Stomach (tissue), 8 donors: ENCODE measurements at regions not wholly inside any gene's neighbourhood (a gene's known extent, or its start where the extent isn't known, plus 50 kb on each side); places are given as distances from the start of the nearest gene placed in this dataset.
"Not testable (repeated sequence)": the region's sequence is repeated elsewhere in the genome, so short reads cannot be mapped to it uniquely, and the experiment has no call there.

ENCODE experiments used
- DNase-seq, 2 donors: peaks; one replicate each; pipeline versions ENCODE4 v3.0.0 to v3.0.0-alpha.2; 2013 to 2019
- H3K27ac ChIP-seq, 5 donors: fragments of 200-600 bp in 4 of 5; sonication (generic) in 4 of 5; one replicate each; pipeline ENCODE4 v1.5.1; 2013 to 2019; ENCODE audit warnings: mild to moderate bottlenecking in 1 of 5, moderate library complexity in 1 of 5
- H3K27me3 ChIP-seq, 3 donors: fragments of 200-600 bp; sonication (generic); one replicate each; pipeline ENCODE4 v1.5.1; 2017 to 2019; ENCODE audit warnings: mixed run types in 1 of 3
- H3K36me3 ChIP-seq, 4 donors: fragments of 200-600 bp; sonication (generic); 1 replicate in 3 of 4; 2 replicates in 1 of 4; pipeline ENCODE4 v1.5.1; 2016 to 2019
- H3K4me1 ChIP-seq, 4 donors: fragments of 200-600 bp; sonication (generic); one replicate each; pipeline ENCODE4 v1.5.1; 2016 to 2019
- H3K4me3 ChIP-seq, 4 donors: fragments of 200-600 bp; sonication (generic) in 3 of 4; one replicate each; pipeline ENCODE4 v1.5.1; 2016 to 2019; ENCODE audit warnings: mild to moderate bottlenecking in 1 of 4
- H3K9me3 ChIP-seq, 4 donors: fragments of 200-600 bp; sonication (generic); one replicate each; pipeline ENCODE4 v1.5.1; 2016 to 2019
- EP300 ChIP-seq: sonication (generic); formaldehyde crosslinking; IDR thresholded peaks from one replicate; pipeline ENCODE4 v1.6.1; 2017; ENCODE audit warnings: antibody characterized with exemption
- POLR2A ChIP-seq, 4 donors: fragments of 450-650 bp; IDR thresholded peaks; one replicate each; pipeline ENCODE4 v1.6.1; 2016; ENCODE audit warnings: antibody characterized with exemption in 4 of 4, control low read depth in 2 of 4, mild to moderate bottlenecking in 1 of 4, moderate library complexity in 1 of 4
- POLR2AphosphoS5 ChIP-seq, 3 donors: sonication (generic); formaldehyde crosslinking; IDR thresholded peaks; one replicate each; pipeline ENCODE4 v1.6.1; 2016; ENCODE audit warnings: antibody characterized with exemption in 3 of 3
- WGBS, 5 donors: extraction: QIAGEN DNeasy Blood & Tissue Kit in 3 of 5; methylation state at CpG; one replicate each; pipeline versions ENCODE4 v1.1.5 to v1.1.7; 2013 to 2018; 5-methylcytosine and 5-hydroxymethylcytosine counted together
- intact Hi-C: fragments of 100-400 bp; cut with DNase I; formaldehyde crosslinking; loops from one replicate; pipeline ENCODE4 v1.15.1; 2023; ENCODE audit warnings: low total_unique reads
- TF ChIP-seq, protein P1 (sequence below), 7 experiments: fragments of 450-650 bp in 4 of 7; fragments of 200-600 bp in 3 of 7; sonication (generic) in 3 of 7; IDR thresholded peaks; one replicate each; pipeline ENCODE4 v1.5.1; 2016 to 2019; ENCODE audit warnings: antibody characterized with exemption in 7 of 7, control low read depth in 2 of 7, mild to moderate bottlenecking in 1 of 7
- donor health status: healthy with polysubstance abuse.
- donor health status: Bipolar disorder and iron deficiency.
- donor health status: healthy.

DNA sequence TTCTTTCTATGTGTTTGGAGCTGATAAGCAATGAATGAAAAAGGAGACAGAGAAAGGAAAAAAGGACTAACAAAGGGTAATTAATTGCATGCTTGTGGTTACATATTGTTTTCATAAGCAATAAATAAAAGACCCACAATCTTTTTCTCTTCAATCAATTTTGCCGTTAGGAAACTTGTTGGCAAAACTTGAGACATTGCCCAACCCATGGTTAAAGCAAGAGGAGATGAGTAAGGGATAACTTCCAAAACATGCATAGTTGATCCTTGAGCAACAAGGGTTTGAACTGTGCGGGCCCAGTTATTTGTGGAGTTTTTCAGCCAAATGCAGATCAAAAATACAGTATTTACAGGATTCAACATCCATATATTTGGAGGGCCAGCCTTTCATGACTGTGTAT is 572.4 kb downstream of the AMY1C start:
- H3K9me3 ChIP-seq = peaks cover 0 to 3% (median 0%) of the 10 kb centered on the region in 4 donors
- no peaks in the 10 kb centered on the region for H3K27me3 ChIP-seq
- H3K36me3 ChIP-seq = no peaks in the 10 kb centered on the region
- no peak for DNase-seq
- no peak overlapping the region for H3K27ac ChIP-seq
- intact Hi-C loops = no loop called here
- 73 to 85% (median 83%) methylated on average over 2 of the region's 2 CpGs for WGBS, 5 donors
- TF ChIP-seq, protein P1, sequence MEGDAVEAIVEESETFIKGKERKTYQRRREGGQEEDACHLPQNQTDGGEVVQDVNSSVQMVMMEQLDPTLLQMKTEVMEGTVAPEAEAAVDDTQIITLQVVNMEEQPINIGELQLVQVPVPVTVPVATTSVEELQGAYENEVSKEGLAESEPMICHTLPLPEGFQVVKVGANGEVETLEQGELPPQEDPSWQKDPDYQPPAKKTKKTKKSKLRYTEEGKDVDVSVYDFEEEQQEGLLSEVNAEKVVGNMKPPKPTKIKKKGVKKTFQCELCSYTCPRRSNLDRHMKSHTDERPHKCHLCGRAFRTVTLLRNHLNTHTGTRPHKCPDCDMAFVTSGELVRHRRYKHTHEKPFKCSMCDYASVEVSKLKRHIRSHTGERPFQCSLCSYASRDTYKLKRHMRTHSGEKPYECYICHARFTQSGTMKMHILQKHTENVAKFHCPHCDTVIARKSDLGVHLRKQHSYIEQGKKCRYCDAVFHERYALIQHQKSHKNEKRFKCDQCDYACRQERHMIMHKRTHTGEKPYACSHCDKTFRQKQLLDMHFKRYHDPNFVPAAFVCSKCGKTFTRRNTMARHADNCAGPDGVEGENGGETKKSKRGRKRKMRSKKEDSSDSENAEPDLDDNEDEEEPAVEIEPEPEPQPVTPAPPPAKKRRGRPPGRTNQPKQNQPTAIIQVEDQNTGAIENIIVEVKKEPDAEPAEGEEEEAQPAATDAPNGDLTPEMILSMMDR (IDR thresholded peaks at IDR 0.05) = no peak
- TF ChIP-seq EP300 (no peak), POLR2AphosphoS5 (IDR thresholded peaks at IDR 0.05) (no peak), POLR2A (IDR thresholded peaks at IDR 0.05) (no peak)
- H3K4me3 ChIP-seq = no peak overlapping the region
- H3K4me1 ChIP-seq = no peaks in the 10 kb centered on the region

DNA sequence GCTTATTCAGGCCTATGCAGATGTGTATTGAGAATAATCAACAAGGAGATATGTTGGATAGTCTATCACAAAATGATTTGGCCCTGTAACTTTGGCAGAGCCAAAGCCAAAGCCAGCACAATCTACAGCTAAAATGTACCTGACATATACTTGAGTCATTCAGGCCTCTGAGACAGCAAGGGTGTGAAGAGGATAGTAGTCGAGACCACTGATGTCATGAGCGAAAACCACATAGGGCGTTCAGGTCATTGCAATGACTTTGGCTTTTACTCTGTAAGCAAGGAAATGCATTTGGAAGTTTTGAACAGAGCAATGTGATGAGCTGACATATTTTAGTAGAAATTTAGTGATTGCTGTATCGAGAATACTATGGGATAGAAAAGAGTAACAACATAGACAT is 579.6 kb downstream of the AMY1C start:
- no peak for DNase-seq
- H3K27me3 ChIP-seq = no peaks in the 10 kb centered on the region
- H3K9me3 ChIP-seq = peaks cover 0 to 3% (median 0%) of the 10 kb centered on the region in 4 donors
- H3K36me3 ChIP-seq = no peaks in the 10 kb centered on the region
- WGBS, 5 donors = 74 to 90% (median 88%) methylated on average over 4 of the region's 4 CpGs
- H3K4me1 ChIP-seq = no peaks in the 10 kb centered on the region
- intact Hi-C loops = no loop called here
- TF ChIP-seq POLR2A (IDR thresholded peaks at IDR 0.05) = no peak
- TF ChIP-seq POLR2AphosphoS5 (IDR thresholded peaks at IDR 0.05) = no peak
- TF ChIP-seq, protein P1 (IDR thresholded peaks at IDR 0.05) = no peak
- no peak for TF ChIP-seq EP300
- no peak overlapping the region for H3K4me3 ChIP-seq
- H3K27ac ChIP-seq = no peak overlapping the region

GRCh38 chr1:104331763-104332162 is 582.1 kb downstream of the AMY1C start:
- H3K27ac ChIP-seq = no peak overlapping the region
- 74 to 100% (median 82%) methylated on average over 2 to 3 of the region's 3 CpGs for WGBS, 5 donors
- H3K4me1 ChIP-seq = no peaks in the 10 kb centered on the region
- no peak overlapping the region for H3K4me3 ChIP-seq
- no peaks in the 10 kb centered on the region for H3K27me3 ChIP-seq
- TF ChIP-seq POLR2A (IDR thresholded peaks at IDR 0.05) = no peak
- TF ChIP-seq POLR2AphosphoS5 (IDR thresholded peaks at IDR 0.05) = no peak
- TF ChIP-seq, protein P1 (IDR thresholded peaks at IDR 0.05) = no peak
- no peak for TF ChIP-seq EP300
- H3K36me3 ChIP-seq = no peaks in the 10 kb centered on the region
- DNase-seq = no peak
- intact Hi-C loops = no loop called here
- no peaks in the 10 kb centered on the region for H3K9me3 ChIP-seq

DNA sequence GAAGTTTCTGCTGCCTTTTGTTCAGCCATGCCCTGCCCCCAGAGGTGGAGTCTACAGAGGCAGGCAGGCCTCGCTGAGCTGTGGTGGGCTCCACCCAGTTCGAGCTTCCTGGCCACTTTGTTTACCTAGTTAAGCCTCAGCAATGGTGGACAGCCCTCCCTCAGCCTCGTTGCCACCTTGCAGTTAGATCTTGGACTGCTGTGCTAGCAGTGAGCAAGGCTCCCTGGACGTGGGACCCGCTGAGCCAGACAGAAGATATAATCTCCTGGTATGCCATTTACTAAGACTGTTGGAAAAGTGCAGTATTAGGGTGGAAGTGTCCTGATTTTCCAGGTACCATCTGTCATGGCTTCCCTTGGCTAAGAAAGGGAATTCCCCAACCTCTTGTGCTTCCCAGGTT is 588.2 kb downstream of the AMY1C start:
- H3K4me3 ChIP-seq, DNase-seq, intact Hi-C loops, H3K36me3 ChIP-seq, H3K4me1 ChIP-seq, H3K27ac ChIP-seq, H3K27me3 ChIP-seq: not testable (repeated sequence)
- H3K9me3 ChIP-seq = peaks cover 0 to 17% (median 3%) of the 10 kb centered on the region in 4 donors
- WGBS, 5 donors = 46 to 52% (median 52%) methylated on average over 4 to 5 of the region's 5 CpGs

DNA sequence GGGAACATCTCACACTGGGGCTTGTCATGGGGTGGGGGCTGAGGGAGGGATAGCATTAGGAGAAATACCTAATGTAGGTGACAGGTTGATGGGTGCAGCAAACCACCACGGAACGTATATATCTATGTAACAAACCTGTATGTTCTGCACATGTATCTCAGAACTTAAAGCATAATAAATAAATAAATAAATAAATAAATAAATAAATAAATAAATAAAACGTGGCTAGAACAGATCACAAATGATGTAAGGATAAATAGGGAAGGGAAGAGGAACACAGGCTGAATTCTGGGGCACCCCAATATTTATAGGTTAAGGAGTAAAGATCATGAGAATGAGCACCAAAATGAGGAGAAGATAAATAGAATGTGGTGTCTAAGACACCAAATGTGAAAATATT is 592.2 kb downstream of the AMY1C start:
- Histone ChIP-seq H3K27me3 (no peaks in the 10 kb centered on the region), H3K4me1 (no peaks in the 10 kb centered on the region), H3K4me3 (no peak overlapping the region), H3K27ac (no peak overlapping the region), H3K9me3 (peaks cover 0 to 17% (median 3%) of the 10 kb centered on the region in 4 donors), H3K36me3 (no peaks in the 10 kb centered on the region)
- no peak for DNase-seq
- WGBS, 5 donors = 57 to 65% (median 61%) methylated on average over 3 of the region's 3 CpGs
- intact Hi-C loops = no loop called here
- no peak for TF ChIP-seq POLR2A (IDR thresholded peaks at IDR 0.05)
- TF ChIP-seq, protein P1 (IDR thresholded peaks at IDR 0.05) = no peak
- no peak for TF ChIP-seq POLR2AphosphoS5 (IDR thresholded peaks at IDR 0.05)
- no peak for TF ChIP-seq EP300
